AG10803 (cell line): ENCODE measurements at regions not wholly inside any gene's neighbourhood (a gene's known extent, or its start where the extent isn't known, plus 50 kb on each side); places are given as distances from the start of the nearest gene placed in this dataset.
A peak's percentile ranks its signal among the peaks of the same experiment; 100 is the strongest.

ENCODE experiments used
- DNase-seq: peaks from one replicate; pipeline ENCODE4 v3.0.0; 2010; ENCODE audit warnings: low read depth
- H3K4me3 ChIP-seq: 2 replicates; pipeline ENCODE4 v1.5.1; 2011; ENCODE audit warnings: mild to moderate bottlenecking, low read length, control low read depth
- CTCF ChIP-seq: conservative IDR thresholded peaks from 2 replicates; pipeline ENCODE4 v1.5.1; 2011; ENCODE audit warnings: mild to moderate bottlenecking, low read length, control low read depth, inconsistent platforms

DNA sequence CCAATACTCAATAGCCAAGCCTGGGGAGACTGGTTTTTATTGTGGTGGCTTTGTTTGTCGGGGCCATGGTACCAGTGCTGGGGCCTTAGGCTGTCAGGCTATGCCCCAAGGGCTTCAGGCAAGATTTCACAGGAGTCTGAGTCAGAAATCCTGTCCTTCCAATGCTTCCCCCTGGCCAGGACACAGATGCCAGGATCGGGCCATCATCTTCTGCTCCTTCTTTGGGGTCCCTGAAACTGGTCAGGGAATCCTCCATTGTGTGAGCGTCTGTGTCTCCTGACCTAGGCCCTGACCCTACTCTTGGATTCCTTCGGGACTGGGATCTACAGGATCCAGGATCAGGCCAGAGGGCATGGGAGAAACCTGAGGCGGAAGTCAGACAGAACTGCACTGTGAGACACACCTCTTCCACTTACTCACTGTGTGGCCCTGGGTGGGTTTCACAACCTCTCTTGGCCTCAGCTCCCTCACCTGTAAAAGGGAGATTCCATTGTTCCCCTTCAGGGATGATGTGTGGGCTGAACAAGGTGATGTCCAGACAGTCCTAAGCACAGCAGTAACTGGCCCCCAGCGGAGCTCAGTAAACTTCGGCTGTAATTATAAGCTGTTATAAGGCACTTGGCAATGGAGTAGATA lies 292.7 kb downstream of the UACA start:
- no peak overlapping the region for H3K4me3 ChIP-seq
- TF ChIP-seq CTCF, result no peak
- DNase-seq, result no peak

GRCh38 chr15:70469651-70470555 lies 293.5 kb downstream of the UACA start:
- TF ChIP-seq CTCF, result no peak
- H3K4me3 ChIP-seq, result no peak overlapping the region
- DNase-seq, result no peak

GRCh38 chr15:70469182-70469581 lies 294.2 kb downstream of the UACA start:
- H3K4me3 ChIP-seq, result no peak overlapping the region
- TF ChIP-seq CTCF, result no peak
- DNase-seq, result no peak

- no peak overlapping the region for H3K4me3 ChIP-seq
- peak; percentile 82 for TF ChIP-seq CTCF
- DNase-seq, result peak; percentile 69
These were observed 296.3 kb downstream of the UACA start for GRCh38 chr15:70466895-70467529.

GRCh38 chr15:70466305-70466704 lies 297.1 kb downstream of the UACA start:
- no peak for DNase-seq

GRCh38 chr15:70465812-70466211 lies 297.5 kb downstream of the UACA start:
- no peak for DNase-seq
- TF ChIP-seq CTCF, result no peak

More at GRCh38 chr15:70466305-70466704, 297.1 kb downstream of the UACA start:
- no peak overlapping the region for H3K4me3 ChIP-seq
- TF ChIP-seq CTCF, result no peak

More at GRCh38 chr15:70465812-70466211, 297.5 kb downstream of the UACA start:
- H3K4me3 ChIP-seq, result no peak overlapping the region
